ENCODE measurements at regions not wholly inside any gene's neighbourhood (a gene's known extent, or its start where the extent isn't known, plus 50 kb on each side); places are given as distances from the start of the nearest gene placed in this dataset.

- in situ Hi-C loops (cut with HindIII; ENCODE audit: low pct_unique_long_range_greater_than_20kb, low sequenced_read_pairs) = no loop called here
- no peak for DNase-seq (ENCODE audit: low read depth, low spot score)
These were observed 393.7 kb upstream of the SLIT2 start for GRCh38 chr4:19857991-19858390.

DNA sequence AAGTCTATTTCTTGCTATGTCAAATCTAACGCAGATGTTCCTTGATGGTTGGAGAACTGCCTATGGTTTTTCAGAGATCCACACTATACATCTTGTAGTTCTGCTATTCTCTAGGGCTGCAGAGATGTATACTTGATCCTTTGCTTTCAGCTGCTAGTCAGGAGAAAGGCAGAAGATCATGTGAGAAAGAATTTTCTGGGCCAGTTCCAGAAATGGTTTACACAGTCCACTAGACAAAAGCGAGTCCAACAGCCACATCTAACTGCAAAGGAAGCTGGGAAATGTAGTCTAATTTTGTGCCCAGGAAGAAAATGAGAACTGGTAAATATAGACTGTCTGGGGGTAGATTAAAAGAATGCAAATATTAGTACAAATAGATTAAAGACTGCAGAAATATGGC lies 394.3 kb upstream of the SLIT2 start:
- DNase-seq (ENCODE audit: low read depth, low spot score) = peak; percentile 61
- in situ Hi-C loops (cut with HindIII; ENCODE audit: low pct_unique_long_range_greater_than_20kb, low sequenced_read_pairs) = no loop called here

DNA sequence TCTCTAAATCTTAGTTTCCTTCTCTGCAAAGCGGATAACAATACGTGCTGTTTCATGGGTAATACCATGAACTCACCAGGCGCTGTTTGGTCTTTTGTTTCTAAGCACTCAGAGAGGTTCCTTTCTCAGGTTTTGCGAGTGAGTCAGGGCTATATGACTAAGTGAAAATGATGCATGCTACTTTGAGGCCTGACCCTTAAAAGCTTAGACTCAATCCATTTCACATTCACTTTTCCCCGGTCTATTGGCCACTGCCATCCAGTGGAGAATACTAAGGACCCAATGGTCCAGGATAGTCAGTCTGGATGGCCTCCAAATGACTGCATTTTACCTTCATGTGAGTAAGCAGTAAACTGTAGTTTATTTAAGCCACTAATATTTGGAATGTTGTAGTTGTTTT lies 400.8 kb upstream of the SLIT2 start:
- in situ Hi-C loops (cut with HindIII; ENCODE audit: low pct_unique_long_range_greater_than_20kb, low sequenced_read_pairs) = no loop called here
- DNase-seq (ENCODE audit: low read depth, low spot score) = no peak

DNA sequence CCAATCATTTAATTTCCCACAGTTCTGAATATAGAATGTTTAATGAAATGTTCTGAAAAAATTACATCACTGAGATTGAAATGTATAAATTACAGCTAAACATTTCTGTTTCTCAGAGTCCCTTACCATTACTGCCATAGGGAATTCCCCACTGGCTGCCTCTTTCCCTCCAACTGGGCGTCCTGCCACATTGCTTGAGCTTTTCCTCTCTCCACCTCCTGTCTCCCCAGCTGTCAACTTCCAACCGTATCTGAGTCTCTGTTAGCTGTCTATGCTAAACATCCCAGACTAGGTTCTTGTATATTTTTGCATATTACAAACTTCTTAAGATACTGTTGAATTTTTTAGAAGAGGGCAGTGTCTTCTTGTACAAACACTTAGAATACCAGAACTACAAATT lies 407.3 kb upstream of the SLIT2 start:
- no peak for DNase-seq (ENCODE audit: low read depth, low spot score)
- in situ Hi-C loops (cut with HindIII; ENCODE audit: low pct_unique_long_range_greater_than_20kb, low sequenced_read_pairs) = no loop called here

DNA sequence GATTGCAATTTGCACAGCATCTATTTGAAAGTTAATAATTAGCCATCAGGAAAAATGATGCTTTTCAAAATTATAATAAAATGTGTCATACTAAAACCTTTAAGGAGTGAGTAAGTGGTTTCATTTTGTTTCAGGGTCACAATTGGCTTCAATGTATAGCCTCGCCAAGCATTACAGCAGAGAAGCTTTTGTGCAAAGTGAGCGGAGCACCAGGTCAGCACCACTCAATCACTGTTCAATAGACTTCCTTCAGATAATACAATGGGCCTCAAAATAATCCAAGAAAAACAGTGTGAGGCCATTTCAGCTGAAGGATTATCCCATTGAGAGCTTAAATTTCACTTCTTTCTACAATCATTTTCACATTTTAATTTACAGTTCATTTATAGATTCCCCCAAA lies 409.2 kb upstream of the SLIT2 start:
- in situ Hi-C loops (cut with HindIII; ENCODE audit: low pct_unique_long_range_greater_than_20kb, low sequenced_read_pairs) = no loop called here
- DNase-seq (ENCODE audit: low read depth, low spot score) = no peak

DNA sequence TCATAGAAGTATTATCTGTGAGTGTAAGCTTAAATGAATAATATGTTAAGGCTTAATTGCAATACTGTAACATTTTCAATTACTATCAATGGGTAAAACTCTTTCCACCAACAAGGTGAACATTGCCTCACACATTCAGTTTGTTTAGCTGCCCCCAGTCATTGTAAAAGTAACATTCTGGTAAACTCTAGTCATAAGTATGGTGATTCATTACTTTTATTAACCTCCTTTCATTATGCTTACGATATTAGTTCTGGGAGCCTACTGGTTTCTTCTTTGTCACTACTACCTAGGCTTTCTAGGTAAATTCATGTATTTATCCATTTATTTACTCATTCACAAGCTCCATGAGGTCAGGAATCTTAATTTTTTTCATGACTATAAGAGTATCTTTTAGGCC lies 412.8 kb upstream of the SLIT2 start:
- no peak for DNase-seq (ENCODE audit: low read depth, low spot score)
- in situ Hi-C loops (cut with HindIII; ENCODE audit: low pct_unique_long_range_greater_than_20kb, low sequenced_read_pairs) = no loop called here

DNA sequence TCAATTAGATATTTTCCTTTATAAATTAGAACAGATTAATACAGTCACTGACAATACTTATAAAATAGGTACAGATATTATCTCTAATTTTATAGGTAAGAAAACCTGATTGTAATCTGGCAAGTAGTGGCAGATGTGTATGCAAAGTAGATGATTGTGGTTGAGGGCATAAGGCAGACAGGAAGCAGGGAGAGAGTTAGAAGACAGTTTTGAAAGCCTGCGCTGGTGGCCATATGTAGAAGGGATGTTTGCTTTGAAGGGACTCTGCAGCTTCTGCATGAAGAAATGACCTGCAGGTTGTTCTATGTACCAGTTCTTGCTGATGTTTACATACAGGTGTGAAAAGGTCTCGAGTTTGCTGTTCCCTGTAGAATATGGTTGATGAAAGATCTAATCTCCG lies 416.3 kb upstream of the SLIT2 start:
- in situ Hi-C loops (cut with HindIII; ENCODE audit: low pct_unique_long_range_greater_than_20kb, low sequenced_read_pairs) = no loop called here
- DNase-seq (ENCODE audit: low read depth, low spot score) = no peak

DNA sequence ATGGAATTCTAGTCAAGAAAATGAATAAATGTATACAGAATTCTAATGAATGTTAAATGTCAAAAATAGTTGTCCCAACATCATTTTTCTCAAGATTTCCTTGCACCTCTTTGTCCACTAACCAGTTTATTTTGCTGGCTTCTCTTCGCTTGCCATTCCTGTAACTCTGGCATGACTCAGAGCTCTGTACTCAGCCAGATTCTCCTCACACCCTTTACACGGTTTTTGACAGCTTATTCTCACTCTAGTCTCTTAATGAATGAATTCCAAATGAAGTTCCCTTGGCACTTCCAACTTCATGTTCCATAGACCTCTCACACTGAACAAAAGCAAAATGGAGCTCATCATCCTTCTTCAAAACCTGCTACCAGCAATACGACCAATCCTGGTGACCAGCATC lies 419.3 kb upstream of the SLIT2 start:
- no peak for DNase-seq (ENCODE audit: low read depth, low spot score)
- in situ Hi-C loops (cut with HindIII; ENCODE audit: low pct_unique_long_range_greater_than_20kb, low sequenced_read_pairs) = no loop called here

GRCh38 chr4:19831644-19832285 lies 419.9 kb upstream of the SLIT2 start:
- in situ Hi-C loops (cut with HindIII; ENCODE audit: low pct_unique_long_range_greater_than_20kb, low sequenced_read_pairs) = no loop called here
- DNase-seq (ENCODE audit: low read depth, low spot score) = no peak

DNA sequence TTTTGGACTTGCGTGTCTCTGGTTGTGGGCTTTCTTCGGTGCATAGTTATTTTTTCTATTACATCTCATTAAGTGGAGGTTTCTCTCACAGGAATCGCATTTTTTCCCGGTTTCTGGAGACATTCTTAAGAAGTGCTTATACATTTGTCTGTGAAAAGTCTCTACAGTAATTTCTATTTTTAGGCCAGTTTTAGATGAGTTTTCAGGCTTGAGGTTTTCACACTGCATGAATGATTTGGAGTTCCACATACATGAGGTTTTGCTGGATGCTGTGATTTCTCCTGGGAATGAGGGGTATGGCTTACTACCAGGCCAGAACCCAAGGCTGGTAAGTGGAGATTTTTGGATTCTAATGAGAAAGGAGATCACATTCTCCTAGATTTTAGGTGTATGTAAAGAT lies 422.6 kb upstream of the SLIT2 start:
- in situ Hi-C loops (cut with HindIII; ENCODE audit: low pct_unique_long_range_greater_than_20kb, low sequenced_read_pairs) = no loop called here
- DNase-seq (ENCODE audit: low read depth, low spot score) = no peak

DNA sequence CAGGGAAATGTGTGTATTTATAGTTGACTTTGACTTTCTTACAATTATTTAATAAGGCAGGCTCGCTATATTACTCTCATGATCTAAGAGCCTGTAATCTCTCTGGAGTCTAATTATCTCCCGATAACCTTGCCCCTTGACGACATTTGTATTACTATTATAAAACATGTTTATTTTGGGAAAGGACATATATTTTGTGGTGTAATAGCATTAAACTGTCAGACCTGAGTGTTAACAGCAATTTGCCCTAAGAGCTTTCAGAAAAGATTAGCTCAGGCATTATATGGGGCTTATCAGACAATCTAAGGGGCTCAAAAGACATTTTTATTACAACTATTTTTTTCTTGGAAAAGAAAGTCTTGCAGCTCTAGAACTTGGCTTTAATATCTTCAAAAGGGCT lies 427.9 kb upstream of the SLIT2 start:
- no peak for DNase-seq (ENCODE audit: low read depth, low spot score)
- in situ Hi-C loops (cut with HindIII; ENCODE audit: low pct_unique_long_range_greater_than_20kb, low sequenced_read_pairs) = no loop called here

- in situ Hi-C loops (cut with HindIII; ENCODE audit: low pct_unique_long_range_greater_than_20kb, low sequenced_read_pairs) = no loop called here
- DNase-seq (ENCODE audit: low read depth, low spot score) = no peak
These were observed 432.0 kb upstream of the SLIT2 start for GRCh38 chr4:19819737-19820136.

- in situ Hi-C loops (cut with HindIII; ENCODE audit: low pct_unique_long_range_greater_than_20kb, low sequenced_read_pairs) = no loop called here
- DNase-seq (ENCODE audit: low read depth, low spot score) = no peak
These were observed 441.7 kb upstream of the SLIT2 start for GRCh38 chr4:19809989-19810388.

DNA sequence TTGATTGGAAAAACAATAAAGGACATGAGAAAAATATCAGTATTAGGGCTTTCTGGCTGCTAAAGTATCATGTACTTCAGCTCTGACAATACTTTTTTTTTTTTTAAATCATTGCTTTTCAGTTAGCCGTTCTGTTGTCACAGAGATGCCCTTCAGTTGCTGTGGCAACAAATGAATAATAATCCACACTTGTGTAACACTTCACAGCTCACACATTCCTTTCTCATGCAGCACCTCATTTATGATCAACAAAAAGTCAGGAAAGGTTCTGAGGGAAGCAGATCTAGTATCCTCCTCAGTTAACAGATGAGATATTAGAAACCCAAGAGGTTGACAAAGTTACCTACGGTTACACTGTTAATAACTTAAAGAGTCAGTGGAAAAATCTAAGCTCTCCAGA lies 444.2 kb upstream of the SLIT2 start:
- in situ Hi-C loops (cut with HindIII; ENCODE audit: low pct_unique_long_range_greater_than_20kb, low sequenced_read_pairs) = no loop called here
- no peak for DNase-seq (ENCODE audit: low read depth, low spot score)

- no peak for DNase-seq (ENCODE audit: low read depth, low spot score)
- in situ Hi-C loops (cut with HindIII; ENCODE audit: low pct_unique_long_range_greater_than_20kb, low sequenced_read_pairs) = no loop called here
These were observed 444.8 kb upstream of the SLIT2 start for GRCh38 chr4:19806865-19807264.

DNA sequence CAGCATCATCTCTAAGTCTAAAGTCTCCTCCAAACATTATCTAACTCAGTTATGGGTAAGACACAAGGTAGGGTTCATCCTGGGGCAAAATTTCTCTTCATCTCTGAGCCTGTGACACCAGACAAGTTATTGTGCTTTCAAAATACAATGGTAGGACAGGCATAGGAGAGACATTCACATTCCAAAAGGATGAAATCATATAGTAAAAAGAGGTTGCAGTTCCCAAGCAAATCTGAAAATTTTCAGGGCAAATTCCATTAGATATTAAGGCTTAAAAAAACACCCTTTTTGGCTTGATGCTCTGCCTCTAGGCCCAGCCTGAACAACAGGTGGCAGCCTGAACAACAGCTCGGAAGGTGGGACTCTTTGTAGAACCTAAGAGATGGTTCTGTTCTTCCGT lies 448.3 kb upstream of the SLIT2 start:
- in situ Hi-C loops (cut with HindIII; ENCODE audit: low pct_unique_long_range_greater_than_20kb, low sequenced_read_pairs) = no loop called here
- no peak for DNase-seq (ENCODE audit: low read depth, low spot score)

DNA sequence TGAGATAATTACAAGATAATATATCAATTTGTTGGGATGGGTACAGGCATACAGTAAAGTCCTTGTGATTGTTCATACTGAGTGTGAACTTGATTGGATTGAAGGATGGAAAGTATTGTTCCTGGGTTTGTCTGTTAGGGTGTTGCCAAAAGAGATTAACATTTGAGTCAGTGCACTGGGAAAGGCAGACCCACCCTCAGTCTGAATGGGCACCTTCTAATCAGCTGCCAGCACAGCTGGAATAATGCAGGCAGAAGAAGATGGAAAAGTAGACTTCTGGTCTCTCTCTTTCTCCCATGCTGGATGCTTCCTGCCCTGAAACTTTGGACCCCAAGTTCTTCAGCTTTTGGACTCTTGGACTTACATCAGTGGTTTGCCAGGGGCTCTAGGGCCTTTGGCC lies 457.9 kb upstream of the SLIT2 start:
- no peak for DNase-seq (ENCODE audit: low read depth, low spot score)
- in situ Hi-C loops (cut with HindIII; ENCODE audit: low pct_unique_long_range_greater_than_20kb, low sequenced_read_pairs) = no loop called here

GRCh38 chr4:19791422-19792123 lies 460.1 kb upstream of the SLIT2 start:
- in situ Hi-C loops (cut with HindIII; ENCODE audit: low pct_unique_long_range_greater_than_20kb, low sequenced_read_pairs) = no loop called here
- DNase-seq (ENCODE audit: low read depth, low spot score) = peak; percentile 10

- in situ Hi-C loops (cut with HindIII; ENCODE audit: low pct_unique_long_range_greater_than_20kb, low sequenced_read_pairs) = no loop called here
- DNase-seq (ENCODE audit: low read depth, low spot score) = no peak
These were observed 465.1 kb upstream of the SLIT2 start for GRCh38 chr4:19786616-19787015.

Data from SK-MEL-5 (cell line).